NCI-H446 (cell line): ENCODE measurements at regions not wholly inside any gene's neighbourhood (a gene's known extent, or its start where the extent isn't known, plus 50 kb on each side); places are given as distances from the start of the nearest gene placed in this dataset.

Experiments used
- DNase-seq, 2 experiments: peaks; one replicate each; lab custom pipeline; 2025; lab: John Stamatoyannopoulos, UW

DNA sequence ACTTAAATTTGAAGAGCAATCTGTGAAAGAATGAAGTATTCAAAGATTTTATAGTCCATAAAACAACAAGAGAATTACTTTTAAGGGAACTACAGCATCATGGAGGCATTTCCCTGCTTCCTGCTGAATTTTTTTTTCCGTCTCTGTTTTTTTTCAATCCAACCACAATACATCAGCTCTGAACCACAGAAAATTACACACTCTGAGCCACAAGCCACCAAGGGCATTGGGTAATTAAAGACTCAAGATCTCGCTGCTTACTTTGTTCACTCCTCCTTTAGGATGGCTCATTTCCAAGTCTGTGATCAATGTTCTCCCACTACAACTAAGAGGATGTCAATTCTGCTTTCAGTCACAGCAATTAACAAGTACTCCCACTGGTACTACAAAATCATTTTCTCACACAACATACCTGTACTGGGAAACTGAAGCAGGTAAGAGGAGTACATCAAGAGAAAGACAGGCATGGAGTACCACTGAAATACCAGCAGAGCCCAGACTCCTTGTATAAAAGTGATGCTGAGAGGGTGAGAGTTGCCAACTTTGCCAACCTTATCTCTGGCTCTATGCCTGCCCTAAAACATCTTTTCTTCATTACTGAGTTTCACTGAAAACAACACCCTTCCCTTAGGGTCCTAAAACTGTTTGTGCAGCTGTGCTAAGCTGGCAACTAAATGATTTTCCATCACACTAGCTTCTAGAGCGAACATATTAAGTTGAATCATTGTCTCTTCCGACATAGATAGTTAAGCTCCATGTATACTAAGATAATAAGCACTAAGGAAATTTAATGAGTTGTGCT, 105.8 kb upstream of the MAGEB18 start:
- DNase-seq = no peak

DNA sequence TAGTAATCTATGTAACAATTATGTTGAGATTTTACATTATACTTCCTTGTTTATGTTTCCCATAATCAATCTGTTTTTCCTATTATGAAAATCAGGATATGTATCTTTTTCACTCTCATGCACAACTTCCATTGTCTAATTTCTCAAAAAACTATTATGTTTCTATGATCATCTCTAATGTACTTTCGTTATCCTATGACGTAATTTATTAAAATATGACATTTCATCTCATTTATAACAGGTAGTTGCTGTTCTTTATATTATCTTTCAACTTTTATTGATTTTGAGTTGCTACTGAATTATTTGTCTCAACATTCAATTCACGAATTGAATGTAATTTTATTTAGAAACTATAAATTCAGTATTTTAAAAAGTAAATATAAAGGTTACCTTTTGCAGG, 100.8 kb upstream of the MAGEB18 start:
- DNase-seq = no peak

DNA sequence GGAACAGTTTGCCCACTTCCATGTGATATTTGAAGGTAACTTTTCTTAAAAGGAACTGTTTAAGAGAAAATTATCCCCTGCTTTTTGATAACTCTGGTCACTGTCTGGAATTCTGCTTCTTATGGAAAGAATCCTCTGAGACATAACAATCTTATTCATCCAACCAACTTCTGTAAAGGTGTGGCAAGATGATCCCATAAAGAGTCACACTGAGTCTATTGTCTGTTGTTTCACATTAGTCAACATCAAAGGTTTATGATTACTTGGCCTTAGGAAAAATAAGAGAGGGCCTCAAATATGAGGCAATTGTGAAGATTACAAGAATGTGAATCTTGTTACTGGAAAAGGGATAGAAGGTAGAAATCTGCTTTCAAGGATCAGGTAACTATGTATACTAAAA, 88.0 kb upstream of the MAGEB18 start:
- DNase-seq = no peak

DNA sequence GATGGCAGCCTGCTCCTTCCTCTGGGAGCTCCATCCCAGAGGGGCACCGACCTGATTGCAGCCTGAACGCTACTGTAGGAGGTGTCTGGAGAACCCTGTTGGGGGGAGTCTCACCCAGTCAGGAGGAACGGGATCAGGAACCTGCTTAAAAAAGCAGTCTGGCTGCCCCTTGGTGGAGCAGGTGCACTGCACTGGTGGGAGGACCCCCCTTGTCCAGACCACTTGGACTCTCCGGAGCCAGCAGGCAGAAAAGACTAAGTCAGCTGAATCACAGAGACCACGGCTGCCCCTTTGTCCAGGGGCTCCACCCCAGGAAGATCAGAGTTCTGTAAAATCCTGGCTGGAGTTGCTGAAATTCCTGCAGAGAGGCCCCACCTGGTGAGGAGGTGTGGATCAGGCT, 67.3 kb upstream of the MAGEB18 start:
- DNase-seq = no peak

DNA sequence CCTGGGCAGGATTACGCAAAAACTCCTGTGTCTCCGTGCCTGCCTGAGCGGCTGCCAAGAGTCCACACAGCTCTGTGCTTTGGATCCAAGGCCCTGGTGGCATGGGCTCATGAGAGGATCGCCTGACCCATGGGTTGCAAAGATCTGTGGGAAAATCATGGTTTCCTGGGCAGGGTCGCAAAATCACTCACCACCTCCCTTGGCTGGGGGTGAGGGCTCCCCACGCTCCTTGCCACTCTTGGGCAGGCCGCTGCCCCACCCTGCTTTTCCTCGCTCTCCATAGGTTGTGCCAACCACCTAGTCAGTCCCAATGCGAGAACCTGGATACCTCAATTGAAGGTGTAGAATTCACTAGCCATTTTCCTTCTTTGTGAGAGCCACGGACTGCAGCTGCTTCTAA, 66.5 kb upstream of the MAGEB18 start:
- no peak for DNase-seq

DNA sequence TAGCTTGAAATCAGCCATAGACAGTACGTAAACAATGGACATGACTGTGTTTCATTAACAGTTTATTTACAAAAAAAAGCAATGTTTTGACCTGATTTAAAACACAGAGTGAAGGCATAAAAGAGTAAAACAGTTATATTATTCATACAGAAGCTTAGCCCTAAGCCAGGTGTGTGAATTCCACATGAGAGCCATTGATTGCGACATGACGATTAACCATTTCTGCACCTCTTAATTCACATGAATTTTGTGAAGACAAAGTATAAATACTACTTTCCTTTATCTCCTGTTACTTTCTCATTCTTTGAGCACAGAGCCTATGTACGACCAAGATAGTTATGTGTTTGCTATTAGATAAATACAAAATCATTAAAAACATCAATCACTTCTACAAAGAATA, 55.0 kb upstream of the MAGEB18 start:
- no peak for DNase-seq
